Gastroesophageal sphincter (tissue), 3 donors: ENCODE measurements at regions not wholly inside any gene's neighbourhood (a gene's known extent, or its start where the extent isn't known, plus 50 kb on each side); places are given as distances from the start of the nearest gene placed in this dataset.

ENCODE experiments used
- CTCF ChIP-seq, 4 experiments: fragments of 200-600 bp in 2 of 4; fragments of 450-650 bp in 2 of 4; sonication (generic) in 1 of 4; IDR thresholded peaks; one replicate each; pipeline ENCODE4 v1.5.1; 2017 to 2019; ENCODE audit warnings: antibody characterized with exemption in 4 of 4, mild to moderate bottlenecking in 2 of 4, moderate library complexity in 2 of 4
- EP300 ChIP-seq: sonication (generic); formaldehyde crosslinking; IDR thresholded peaks from one replicate; pipeline ENCODE4 v1.6.1; 2017; ENCODE audit warnings: antibody characterized with exemption, mild to moderate bottlenecking
- POLR2A ChIP-seq, 2 donors: fragments of 450-650 bp; IDR thresholded peaks; one replicate each; pipeline ENCODE4 v1.6.1; 2017; ENCODE audit warnings: antibody characterized with exemption in 2 of 2, mild to moderate bottlenecking in 2 of 2, moderate library complexity in 1 of 2
- POLR2AphosphoS5 ChIP-seq: sonication (generic); formaldehyde crosslinking; IDR thresholded peaks from one replicate; pipeline ENCODE4 v1.6.1; 2017; ENCODE audit warnings: antibody characterized with exemption

- TF ChIP-seq CTCF (IDR thresholded peaks at IDR 0.05) (no peak), POLR2AphosphoS5 (no peak), POLR2A (IDR thresholded peaks at IDR 0.05) (no peak), EP300 (no peak)
Measured at GRCh38 chr5:110878115-110878514, 139.3 kb downstream of the SLC25A46 start.
